Occipital lobe (tissue), 1 donor: ENCODE measurements at regions not wholly inside any gene's neighbourhood (a gene's known extent, or its start where the extent isn't known, plus 50 kb on each side); places are given as distances from the start of the nearest gene placed in this dataset.

Experiments
- DNase-seq: peaks from one replicate; lab custom pipeline; 2025; lab: John Stamatoyannopoulos, UW

DNA sequence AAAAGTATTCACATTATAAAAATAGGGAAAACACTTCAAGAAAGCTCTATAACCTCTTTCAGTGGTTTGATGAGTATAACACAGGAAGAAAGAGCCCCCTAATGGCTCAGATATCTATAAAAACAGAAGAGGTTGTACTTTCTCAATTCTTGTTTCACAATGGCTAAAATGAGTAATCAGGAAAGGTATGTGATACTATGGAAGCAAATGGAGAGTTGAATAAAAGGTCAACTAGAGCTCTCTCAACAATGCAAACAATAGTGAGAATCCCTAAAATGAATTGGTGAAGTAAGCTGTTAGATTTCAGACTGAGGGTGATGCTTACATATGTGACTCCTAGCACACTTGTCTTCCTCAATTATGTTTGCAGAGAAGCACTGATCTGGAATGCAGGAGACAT, 584.6 kb upstream of the CDH18 start:
- no peak for DNase-seq

DNA sequence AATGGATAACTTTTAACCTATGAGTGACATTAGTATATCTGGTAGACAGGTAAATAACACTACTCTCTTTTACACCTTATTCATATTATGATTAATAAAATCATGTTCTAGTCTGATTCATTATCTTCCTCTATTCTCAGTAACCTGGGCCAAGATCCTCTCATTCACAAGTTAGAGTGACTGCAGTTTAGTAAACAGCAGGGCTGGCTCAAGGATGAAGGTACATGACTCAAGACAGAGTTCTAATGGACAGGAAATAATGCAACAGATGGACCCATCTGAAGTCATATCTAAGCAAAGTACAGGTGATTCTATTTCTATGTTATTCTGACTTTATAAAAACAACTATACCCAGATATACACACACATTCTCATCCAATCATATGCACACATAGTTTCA, 582.5 kb upstream of the CDH18 start:
- no peak for DNase-seq

DNA sequence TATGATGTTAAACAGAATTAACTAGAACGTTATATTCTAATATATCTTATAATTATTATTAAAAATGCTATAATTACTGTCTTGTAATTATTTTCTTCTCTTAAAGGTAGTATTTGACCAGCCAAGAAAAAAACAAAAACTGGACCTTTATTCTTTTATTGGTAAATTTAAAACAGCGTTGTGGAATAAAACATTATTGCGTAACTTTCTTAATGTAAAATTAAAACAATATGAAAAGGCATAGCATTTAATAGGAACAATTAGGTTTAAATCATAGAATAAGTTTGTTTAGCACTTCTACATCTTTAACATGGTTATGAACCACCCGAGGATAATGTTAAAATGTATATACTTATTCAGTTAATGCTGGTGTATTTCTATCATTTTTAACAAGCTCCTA, 574.5 kb upstream of the CDH18 start:
- no peak for DNase-seq

DNA sequence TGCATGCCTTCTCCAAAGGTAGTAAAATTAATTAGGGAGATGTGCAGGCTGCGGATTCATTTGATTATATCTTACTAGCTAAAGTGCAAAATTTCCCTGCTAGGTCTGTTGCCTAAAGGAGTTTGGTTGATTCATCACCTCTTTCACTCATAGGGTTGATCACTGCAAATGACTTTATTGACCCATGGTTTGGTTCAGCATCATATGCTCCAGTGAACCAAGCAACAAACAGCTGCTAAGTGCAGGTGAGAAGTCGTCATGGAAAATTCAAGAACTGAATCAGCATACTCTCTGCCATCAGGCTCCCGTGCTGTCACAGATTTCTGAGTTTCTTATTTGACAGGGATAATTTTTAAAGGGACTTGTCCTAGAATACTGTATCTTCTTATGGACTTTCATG, 571.8 kb upstream of the CDH18 start:
- no peak for DNase-seq

DNA sequence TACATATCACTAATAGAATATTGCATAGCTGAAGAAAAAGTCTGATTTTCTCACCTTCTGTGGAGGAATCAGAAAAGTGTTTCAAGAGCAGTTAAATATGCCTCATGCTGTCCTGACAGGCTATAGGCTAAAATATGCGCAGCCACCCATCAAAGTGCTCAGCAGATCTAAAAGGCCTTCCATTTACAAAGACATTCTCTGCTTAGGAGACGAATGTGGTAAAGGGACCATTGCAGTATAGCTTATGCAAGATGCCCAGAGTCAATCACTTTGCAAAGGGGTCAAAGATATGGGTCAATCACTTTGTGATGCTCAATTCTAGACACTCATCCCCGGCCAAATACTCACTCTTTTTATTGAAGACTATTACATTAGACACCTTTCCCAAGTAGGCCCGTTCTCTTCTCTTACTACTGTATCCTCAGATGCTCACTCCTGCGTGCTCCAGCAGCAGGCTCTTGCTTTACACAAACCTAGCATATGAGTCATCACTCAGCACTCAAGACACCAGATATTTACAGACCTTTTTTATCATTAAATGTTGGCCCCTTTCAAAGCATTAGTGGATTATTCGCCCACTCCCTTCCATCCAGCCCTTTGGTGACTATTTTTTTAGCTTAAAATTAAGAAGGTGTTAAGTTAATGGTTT, 568.2 kb upstream of the CDH18 start:
- DNase-seq, result no peak

DNA sequence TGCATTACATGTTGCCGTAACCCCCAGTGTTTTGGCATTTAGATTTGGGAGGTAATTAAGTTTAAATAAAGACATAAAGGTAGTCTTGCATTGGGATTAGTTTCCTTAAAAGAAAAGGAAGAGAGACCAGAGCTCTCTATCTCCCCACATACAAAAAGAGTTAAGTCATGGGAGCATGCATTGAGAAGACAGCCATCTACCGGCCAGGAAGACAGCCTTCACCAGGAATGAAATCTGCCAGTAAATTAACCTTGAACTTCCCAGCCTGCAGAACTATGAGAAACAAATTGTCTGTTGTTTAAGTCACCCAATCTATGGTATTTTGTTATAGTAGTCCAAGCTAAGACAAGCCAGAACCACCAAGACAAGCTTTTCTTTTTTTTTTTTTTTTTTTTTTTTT, 567.0 kb upstream of the CDH18 start:
- no peak for DNase-seq

DNA sequence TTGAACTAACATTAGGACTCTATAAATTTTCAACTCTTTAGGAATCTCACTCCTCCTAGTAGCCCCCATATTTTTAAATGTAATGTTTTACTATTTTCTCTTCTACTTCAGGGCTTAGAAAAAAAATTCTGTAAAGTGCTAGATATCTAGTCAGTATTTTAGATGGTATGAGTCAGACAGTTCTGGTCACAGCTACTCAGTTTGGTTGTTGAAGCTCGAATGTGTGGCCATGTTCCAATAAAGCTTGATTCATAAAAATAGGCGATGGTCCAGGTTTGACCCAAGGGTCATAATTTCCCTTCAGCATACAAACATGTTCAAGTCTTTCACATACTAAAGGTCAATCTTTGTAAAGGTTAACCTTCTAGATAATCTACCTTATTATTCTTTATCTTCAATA, 566.0 kb upstream of the CDH18 start:
- DNase-seq, result no peak

DNA sequence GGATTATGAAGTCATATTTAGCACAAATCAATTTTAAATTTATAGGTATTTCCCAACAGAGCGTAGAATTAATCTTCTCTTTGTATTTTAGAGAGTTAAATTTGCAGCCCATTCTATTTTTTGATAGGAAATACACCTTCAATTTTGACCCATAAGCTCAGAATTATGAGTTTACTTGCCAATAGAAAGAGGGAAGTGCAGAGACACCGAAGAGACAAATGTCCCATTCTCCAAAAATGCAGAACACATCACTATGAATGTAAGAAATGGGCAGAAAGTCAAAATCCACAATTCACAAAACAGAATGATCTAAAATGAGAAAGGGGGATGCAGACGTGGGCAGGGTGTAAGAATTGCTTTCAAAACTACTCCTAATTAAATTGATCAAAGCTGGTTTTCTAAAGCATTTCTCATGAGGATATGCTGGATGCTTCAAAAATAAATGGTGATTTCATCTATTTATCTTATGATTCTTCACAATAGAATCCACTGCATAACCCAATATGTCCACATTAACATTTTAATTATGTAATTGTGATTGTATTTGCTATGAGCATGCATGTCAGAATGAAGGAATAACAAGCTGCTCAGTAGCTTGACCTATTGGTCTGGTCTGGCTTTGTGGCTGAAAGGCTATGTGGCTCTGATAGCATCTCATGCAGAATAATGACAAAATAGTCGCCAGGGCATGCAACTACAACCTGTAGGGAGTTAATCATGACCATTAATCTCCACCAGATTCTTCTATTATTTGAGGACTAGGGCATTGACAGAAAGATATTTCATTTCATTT, 550.1 kb upstream of the CDH18 start:
- no peak for DNase-seq

DNA sequence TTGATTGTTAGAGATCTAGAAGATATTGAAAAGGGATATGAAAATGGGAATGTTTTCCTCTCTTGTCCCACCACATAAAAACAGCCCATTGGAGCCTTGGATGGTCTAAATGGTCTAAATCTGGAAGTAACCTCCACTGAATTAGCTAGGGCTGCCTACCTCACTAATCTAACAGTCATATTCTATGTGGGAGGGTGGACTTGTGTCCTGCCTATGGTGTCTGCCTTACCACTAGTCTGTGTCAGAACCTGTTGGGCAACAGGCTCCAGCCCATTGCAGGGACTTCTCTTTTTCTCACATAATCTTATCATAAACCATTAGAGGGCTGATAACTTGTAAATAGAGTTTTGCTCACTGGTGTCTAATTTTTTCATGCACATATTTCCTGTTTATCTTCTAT, 548.8 kb upstream of the CDH18 start:
- DNase-seq, result no peak

DNA sequence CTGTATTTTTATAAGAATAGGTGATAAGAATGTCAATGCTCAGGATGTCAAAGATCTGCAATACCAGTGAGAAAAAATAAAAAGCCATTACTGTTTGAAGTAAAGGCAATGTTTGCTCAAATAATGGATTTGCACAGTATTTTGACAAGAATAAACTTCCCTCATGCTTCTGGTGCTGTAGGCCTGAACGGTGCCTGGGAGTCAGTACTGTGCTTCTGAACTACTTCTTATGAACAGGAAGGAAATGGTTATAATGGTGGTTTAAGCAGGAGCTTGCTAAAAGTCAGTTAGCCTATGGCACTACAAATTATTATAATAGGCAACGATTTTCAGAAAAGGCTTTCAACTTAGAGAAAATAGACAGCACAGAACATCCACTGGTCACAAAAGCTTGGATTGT, 548.3 kb upstream of the CDH18 start:
- no peak for DNase-seq

DNA sequence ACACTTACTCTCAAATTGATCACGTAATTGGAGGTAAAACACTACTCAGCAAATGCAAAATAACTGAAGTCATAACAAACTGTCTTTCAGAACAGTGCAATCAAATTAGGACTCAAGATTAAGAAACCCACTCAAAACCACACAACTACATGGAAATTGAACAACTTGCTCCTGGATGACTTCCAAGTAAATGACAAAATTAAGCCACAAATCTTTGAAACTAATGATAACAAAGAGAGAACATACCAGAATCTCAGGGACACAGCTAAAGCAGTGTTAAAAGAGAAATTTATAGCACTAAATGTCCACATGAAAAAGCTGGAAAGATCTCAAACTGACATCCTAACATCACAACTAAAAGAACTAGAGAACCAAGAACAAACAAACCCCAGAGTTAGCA, 540.5 kb upstream of the CDH18 start:
- no peak for DNase-seq

DNA sequence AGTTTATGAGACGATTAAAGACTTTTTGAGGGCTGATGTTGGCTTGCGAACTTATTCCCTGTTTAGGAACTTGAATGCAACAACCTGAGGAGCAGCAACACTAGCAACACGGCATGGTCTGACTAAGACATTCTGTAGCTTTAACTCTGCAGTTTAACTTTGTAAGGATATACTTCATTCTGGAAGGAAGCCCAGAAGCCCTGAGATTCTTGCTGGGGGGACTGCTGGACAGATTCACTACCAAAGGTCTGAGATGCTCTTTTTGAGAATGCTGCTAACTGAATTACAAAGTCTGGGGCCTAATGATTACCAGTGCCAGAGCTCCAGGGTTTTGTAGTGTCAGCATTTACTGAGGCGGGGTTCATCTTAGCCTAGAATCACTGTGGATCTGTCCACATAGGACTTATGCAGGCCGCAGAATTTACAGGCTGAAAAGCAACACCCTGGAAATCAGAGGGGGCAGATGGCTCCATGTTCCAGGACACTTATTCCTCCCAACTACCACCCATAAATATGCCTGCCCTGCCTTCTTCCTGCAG, 537.1 kb upstream of the CDH18 start:
- no peak for DNase-seq

DNA sequence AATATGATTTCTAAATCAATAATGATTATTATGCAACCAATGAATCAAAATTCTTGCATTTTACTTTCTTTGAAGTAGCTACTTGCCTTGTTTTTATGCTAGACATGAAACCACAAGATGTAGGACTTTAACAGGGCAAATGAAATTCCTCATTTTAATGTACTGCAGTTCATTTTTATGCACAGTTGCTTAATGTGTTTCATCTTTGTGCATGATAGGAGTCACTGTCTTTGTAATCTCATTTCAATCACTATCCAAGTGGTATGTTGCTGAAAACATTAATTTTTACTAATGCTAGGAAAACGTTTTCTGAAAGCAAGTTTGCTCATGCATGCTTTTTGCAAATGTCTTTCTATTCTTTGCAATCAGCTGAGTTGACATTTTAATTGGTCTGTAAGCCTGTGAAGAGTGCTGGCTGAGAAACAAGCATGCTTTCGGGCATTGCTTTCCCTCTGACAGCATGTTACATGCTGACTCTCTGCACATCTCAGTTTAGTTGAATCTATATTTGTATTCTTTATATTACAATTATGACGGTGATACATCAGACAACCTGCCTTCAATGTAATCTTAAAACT, 535.0 kb upstream of the CDH18 start:
- DNase-seq, result no peak

DNA sequence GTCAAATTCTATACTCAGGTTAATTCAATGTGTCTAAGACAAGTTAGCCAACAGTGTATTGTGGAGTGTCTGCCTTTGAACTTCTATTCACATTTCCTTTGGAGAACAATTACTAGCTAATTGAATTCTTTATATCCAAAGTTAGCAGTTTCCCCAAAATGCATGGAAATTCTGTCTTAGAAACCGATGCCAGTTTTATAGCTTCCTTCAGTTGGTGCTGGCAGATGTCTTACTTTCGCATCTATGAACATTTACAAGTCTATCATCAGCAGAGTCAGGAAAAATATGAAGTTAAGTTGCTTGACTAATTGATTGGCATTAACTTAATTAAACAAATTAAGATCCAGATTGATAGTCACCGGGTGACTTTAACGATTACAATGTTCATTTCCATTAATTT, 527.6 kb upstream of the CDH18 start:
- DNase-seq, result no peak

DNA sequence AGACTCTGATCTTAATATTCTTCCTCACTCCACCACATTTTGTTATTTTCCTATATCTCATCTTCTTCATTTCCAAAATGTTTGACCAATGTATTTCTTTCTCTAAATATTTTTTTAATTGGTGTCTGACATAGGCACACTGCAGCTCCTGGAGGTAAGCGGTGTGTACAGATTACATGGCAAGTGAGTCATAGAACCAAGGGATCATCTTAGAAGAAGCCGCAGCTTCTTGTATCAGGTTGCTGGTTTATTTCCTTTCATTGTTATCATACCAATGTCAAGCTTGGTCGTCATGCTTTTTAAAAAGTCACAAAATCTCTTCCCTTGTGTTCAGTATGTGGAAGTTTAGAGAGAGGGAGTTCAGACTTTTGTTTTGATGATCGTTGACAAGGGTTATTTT, 526.1 kb upstream of the CDH18 start:
- no peak for DNase-seq

DNA sequence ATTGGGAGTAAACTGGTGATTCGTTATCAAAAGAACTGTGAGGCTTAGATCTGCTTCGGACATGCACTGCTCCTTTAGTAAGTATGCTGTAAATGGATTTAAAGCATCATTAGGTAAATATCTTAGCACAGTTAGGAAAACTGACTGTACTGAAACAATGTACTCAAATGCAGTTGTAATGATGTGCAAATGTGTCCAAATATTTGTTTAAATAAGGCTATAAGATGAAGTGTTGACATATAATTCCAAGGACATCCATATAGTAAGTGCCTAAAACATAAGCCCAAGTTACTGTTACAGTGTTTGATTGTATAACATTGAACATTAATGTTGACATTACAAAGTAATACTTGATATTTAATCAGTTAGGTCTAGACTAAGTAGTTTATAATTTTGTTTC, 512.5 kb upstream of the CDH18 start:
- DNase-seq, result no peak

DNA sequence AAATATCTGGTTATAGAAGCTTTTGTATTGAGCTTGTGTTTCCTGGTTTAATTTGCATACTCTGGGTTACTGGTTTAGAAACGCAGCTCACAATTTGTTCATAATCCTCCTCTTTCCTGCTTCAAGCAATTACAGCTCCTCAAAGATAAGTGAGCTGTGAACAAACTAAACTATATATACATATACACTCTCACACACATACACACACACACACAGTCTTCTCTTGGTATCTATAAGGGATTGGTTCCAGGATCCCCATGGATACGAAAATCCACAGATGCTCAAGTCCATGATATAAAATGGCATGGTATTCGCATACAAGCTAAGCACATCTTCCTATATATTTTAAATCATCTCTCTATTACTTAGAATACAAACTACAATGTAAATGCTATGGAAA, 510.9 kb upstream of the CDH18 start:
- no peak for DNase-seq

DNA sequence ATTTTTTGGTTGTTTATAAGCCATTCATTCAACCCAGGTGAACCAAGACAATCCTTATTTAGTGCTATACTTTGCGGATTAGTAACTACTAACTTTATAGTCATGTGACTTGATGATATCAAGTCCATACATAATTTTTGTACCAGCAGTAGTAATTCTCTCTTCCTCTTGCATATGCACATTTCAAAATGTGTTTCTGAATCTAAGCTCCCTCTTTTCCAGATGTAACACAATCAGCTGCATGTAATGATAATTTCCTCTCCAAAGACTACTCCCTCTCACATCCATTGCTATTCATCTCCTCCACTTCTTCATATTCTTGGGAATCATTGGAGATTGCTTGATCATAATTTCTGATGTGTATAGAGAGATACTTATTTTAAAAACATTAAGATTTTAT, 510.1 kb upstream of the CDH18 start:
- no peak for DNase-seq

DNA sequence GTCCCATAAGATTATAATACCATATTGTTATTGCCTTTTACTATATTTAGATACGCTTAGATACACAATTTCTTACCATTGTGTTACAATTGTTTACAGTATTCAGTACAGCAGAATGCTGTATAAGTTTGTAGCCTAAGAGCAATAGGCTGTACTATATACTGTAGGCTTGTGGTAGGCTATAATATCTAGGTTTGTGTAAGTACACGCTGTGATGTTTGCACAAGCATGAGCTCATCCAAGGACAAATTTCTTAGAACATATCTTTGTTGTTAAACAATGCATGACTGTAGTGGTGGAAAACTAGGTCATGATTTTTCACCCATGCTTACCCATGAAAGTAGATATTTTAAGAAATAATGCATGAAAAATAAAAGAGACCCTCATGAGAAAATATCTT, 509.4 kb upstream of the CDH18 start:
- DNase-seq, result no peak

DNA sequence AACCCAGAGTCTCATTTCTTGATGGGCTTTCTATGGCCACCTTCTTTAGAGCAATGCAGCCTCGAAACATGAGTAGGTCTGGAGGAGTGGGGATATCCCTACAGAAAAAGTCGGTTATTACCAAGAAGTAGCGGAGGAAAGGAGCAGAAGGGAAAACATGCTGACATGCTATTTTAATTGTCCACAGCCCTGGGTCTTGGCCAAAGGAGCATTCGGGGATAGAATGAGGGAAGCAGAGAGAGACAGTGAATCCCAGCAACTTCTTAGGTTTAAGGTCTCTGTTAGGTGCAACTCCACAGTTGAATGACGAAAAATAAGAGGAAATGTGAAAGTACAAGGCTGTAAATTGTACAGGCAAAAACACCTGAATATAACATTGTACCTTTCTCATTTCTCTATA, 506.7 kb upstream of the CDH18 start:
- no peak for DNase-seq

DNA sequence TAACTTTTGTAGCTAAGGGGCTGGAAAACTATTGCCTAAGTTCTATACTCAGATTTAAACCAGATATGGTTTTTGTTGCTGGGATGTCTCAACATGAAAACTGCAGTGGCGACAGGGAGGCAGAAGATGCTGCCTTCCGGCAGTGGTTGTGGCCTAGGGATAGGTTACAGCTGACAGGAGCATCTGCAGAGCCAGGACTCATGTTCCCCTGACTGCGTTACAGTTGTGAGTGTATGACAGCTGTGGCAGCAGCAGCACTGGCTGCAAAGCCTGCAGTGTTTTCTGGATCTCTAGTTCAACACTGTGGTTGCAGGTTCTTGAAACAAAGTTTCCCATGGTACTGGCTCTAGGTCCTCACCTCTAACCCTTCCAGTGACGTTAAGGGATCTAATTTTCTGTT, 498.8 kb upstream of the CDH18 start:
- no peak for DNase-seq

DNA sequence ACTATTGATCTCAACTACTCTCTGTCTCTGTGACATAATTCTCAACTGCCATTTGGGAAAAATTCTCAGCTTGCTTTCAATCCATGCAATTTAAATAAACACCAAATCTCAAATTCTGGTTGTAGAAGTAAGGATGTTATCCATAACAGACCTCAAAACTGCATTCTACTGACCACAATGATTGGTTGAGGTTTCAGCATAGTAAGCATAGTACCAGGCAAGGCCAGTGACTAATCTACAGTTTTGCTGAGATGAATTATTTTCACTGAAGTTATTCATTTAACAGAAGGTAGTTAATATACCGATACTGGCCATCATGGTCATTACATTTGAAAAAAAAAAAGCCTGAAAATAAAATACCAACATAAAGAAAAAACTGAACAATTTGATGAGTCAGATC, 488.0 kb upstream of the CDH18 start:
- no peak for DNase-seq

DNA sequence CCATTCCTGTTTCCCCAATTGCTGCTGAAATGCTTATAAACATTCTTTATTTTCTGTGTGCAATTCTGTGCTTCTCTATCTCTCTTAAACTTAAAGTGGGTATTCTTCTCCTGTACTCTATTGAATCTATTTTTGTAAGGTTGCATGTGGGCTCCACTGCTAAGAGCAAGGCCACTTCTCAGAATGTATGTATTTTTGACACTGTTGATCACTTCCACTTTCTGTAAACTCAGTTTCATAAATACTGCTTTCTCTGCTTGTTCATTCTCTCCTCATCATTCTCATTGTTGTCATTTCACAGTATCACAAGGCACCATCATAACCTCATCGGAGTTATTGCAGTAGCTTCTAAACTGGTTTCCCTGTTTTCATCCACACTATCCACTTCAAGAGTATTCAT, 483.0 kb upstream of the CDH18 start:
- no peak for DNase-seq
